Panc1 (cell line): ENCODE measurements at regions not wholly inside any gene's neighbourhood (a gene's known extent, or its start where the extent isn't known, plus 50 kb on each side); places are given as distances from the start of the nearest gene placed in this dataset.

Experiments used
- POLR2AphosphoS5 ChIP-seq: IDR thresholded peaks from 2 replicates; pipeline ENCODE4 v1.6.1; 2012; ENCODE audit warnings: mild to moderate bottlenecking, low read depth, low read length, moderate library complexity
- SIN3A ChIP-seq: IDR thresholded peaks from 2 replicates; pipeline ENCODE4 v1.6.1; 2012; ENCODE audit warnings: low read depth, mild to moderate bottlenecking, low read length, moderate library complexity, borderline replicate concordance; ENCODE audit not compliant: insufficient read depth
- TF ChIP-seq, protein P1 (sequence below): fragments of 450-650 bp; IDR thresholded peaks from 2 replicates; pipeline ENCODE4 v1.5.1; 2017; ENCODE audit warnings: mild to moderate bottlenecking
- TF ChIP-seq, protein P2 (sequence below), 2 experiments: IDR thresholded peaks; 2 replicates each; pipeline ENCODE4 v1.6.1; 2011 to 2012; ENCODE audit warnings: low read depth in 2 of 2, control low read depth in 1 of 2, low read length in 1 of 2, mild to moderate bottlenecking in 1 of 2, moderate library complexity in 1 of 2; ENCODE audit not compliant: insufficient read depth in 1 of 2

DNA sequence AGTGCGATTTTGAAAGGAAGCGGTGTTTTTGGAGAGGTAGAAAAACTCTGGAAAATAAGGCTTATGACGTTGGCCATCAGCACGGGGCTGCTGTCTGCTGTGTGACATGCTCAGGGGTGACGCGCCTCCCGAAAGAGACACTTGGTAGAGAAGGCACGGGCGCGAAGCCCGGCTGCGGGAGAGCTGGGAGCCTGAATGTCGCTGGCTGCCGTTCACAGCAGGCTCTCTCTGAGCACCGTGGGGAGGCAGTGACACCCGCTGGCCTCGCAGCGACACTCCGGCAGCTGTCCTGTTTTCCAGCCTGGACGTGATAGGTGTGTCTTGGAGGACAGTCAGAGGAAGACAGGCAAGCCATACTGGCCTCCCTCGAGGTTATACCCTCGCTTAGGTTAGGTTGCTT lies 759.1 kb upstream of the RBFOX1 start:
- TF ChIP-seq SIN3A (no peak), POLR2AphosphoS5 (no peak)
- TF ChIP-seq, protein P1, sequence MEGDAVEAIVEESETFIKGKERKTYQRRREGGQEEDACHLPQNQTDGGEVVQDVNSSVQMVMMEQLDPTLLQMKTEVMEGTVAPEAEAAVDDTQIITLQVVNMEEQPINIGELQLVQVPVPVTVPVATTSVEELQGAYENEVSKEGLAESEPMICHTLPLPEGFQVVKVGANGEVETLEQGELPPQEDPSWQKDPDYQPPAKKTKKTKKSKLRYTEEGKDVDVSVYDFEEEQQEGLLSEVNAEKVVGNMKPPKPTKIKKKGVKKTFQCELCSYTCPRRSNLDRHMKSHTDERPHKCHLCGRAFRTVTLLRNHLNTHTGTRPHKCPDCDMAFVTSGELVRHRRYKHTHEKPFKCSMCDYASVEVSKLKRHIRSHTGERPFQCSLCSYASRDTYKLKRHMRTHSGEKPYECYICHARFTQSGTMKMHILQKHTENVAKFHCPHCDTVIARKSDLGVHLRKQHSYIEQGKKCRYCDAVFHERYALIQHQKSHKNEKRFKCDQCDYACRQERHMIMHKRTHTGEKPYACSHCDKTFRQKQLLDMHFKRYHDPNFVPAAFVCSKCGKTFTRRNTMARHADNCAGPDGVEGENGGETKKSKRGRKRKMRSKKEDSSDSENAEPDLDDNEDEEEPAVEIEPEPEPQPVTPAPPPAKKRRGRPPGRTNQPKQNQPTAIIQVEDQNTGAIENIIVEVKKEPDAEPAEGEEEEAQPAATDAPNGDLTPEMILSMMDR: peak; percentile 66
- TF ChIP-seq, protein P2, sequence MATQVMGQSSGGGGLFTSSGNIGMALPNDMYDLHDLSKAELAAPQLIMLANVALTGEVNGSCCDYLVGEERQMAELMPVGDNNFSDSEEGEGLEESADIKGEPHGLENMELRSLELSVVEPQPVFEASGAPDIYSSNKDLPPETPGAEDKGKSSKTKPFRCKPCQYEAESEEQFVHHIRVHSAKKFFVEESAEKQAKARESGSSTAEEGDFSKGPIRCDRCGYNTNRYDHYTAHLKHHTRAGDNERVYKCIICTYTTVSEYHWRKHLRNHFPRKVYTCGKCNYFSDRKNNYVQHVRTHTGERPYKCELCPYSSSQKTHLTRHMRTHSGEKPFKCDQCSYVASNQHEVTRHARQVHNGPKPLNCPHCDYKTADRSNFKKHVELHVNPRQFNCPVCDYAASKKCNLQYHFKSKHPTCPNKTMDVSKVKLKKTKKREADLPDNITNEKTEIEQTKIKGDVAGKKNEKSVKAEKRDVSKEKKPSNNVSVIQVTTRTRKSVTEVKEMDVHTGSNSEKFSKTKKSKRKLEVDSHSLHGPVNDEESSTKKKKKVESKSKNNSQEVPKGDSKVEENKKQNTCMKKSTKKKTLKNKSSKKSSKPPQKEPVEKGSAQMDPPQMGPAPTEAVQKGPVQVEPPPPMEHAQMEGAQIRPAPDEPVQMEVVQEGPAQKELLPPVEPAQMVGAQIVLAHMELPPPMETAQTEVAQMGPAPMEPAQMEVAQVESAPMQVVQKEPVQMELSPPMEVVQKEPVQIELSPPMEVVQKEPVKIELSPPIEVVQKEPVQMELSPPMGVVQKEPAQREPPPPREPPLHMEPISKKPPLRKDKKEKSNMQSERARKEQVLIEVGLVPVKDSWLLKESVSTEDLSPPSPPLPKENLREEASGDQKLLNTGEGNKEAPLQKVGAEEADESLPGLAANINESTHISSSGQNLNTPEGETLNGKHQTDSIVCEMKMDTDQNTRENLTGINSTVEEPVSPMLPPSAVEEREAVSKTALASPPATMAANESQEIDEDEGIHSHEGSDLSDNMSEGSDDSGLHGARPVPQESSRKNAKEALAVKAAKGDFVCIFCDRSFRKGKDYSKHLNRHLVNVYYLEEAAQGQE (IDR thresholded peaks at IDR 0.05; ENCODE audit: insufficient read depth in 1 of 2, low read depth in 2 of 2, low read length in 1 of 2): no peak
